Fibroblast of lung (primary cell): ENCODE measurements at regions not wholly inside any gene's neighbourhood (a gene's known extent, or its start where the extent isn't known, plus 50 kb on each side); places are given as distances from the start of the nearest gene placed in this dataset.
"Not testable (repeated sequence)": the region's sequence is repeated elsewhere in the genome, so short reads cannot be mapped to it uniquely, and the experiment has no call there.

Source experiments
- DNase-seq, 2 donors: peaks; one replicate each; pipeline versions ENCODE4 v3.0.0 to v3.0.0-alpha.2; 2010; ENCODE audit warnings: low read depth in 2 of 2
- H2AFZ ChIP-seq: 2 replicates; pipeline ENCODE4 v1.5.1; 2012; ENCODE audit warnings: low read length, control low read depth, inconsistent platforms
- H3K27ac ChIP-seq: 2 replicates; pipeline ENCODE4 v1.5.1; 2011; ENCODE audit warnings: low read length, control low read depth; ENCODE audit not compliant: insufficient read depth
- H3K27me3 ChIP-seq: 2 replicates; pipeline ENCODE4 v1.5.1; 2011; ENCODE audit warnings: mild to moderate bottlenecking, low read length; ENCODE audit not compliant: control insufficient read depth, insufficient read depth
- H3K36me3 ChIP-seq: 2 replicates; pipeline ENCODE4 v1.5.1; 2011; ENCODE audit warnings: low read length; ENCODE audit not compliant: control insufficient read depth, insufficient read depth
- H3K4me1 ChIP-seq: 2 replicates; pipeline ENCODE4 v1.5.1; 2011; ENCODE audit warnings: low read length; ENCODE audit not compliant: control insufficient read depth, insufficient read depth; ENCODE audit errors: extremely low read depth
- H3K4me2 ChIP-seq: 2 replicates; pipeline ENCODE4 v1.5.1; 2011; ENCODE audit warnings: low read length, control low read depth; ENCODE audit not compliant: insufficient read depth; ENCODE audit errors: extremely low read depth
- H3K4me3 ChIP-seq, 4 experiments: fragments of 200-600 bp in 1 of 4; sonication (generic) in 1 of 4; replicated peaks in 1 of 4; 2 replicates each; pipeline ENCODE4 v1.5.1; 2011 to 2016; ENCODE audit warnings: low read length in 4 of 4, low read depth in 3 of 4, mild to moderate bottlenecking in 3 of 4, control low read depth in 2 of 4, inconsistent platforms in 1 of 4, mixed read lengths in 1 of 4; ENCODE audit not compliant: insufficient read depth in 1 of 4; ENCODE audit errors: control extremely low read depth in 1 of 4
- H3K79me2 ChIP-seq: 2 replicates; pipeline ENCODE4 v1.5.1; 2012; ENCODE audit warnings: mild to moderate bottlenecking, low read length, inconsistent platforms; ENCODE audit not compliant: control insufficient read depth, insufficient read depth
- H3K9ac ChIP-seq: 2 replicates; pipeline ENCODE4 v1.5.1; 2011; ENCODE audit warnings: mild to moderate bottlenecking, low read length, control low read depth; ENCODE audit not compliant: insufficient read depth
- H3K9me3 ChIP-seq: 2 replicates; pipeline ENCODE4 v1.5.1; 2012; ENCODE audit warnings: low read depth, low read length; ENCODE audit not compliant: control insufficient read depth, insufficient read depth
- H4K20me1 ChIP-seq: 2 replicates; pipeline ENCODE4 v1.5.1; 2011; ENCODE audit warnings: low read length; ENCODE audit not compliant: control insufficient read depth, insufficient read depth; ENCODE audit errors: extremely low read depth
- CTCF ChIP-seq, 2 donors: IDR thresholded peaks in 1 of 2; conservative IDR thresholded peaks in 1 of 2; 1 replicate in 1 of 2; 2 replicates in 1 of 2; pipeline ENCODE4 v1.5.1; 2011 to 2012; ENCODE audit warnings: low read length in 2 of 2, control low read depth in 1 of 2, inconsistent platforms in 1 of 2, low read depth in 1 of 2, mild to moderate bottlenecking in 1 of 2
- EZH2 ChIP-seq: IDR thresholded peaks from 2 replicates; pipeline ENCODE4 v1.5.1; 2012; ENCODE audit warnings: low read length, control low read depth, mild to moderate bottlenecking; ENCODE audit errors: missing control alignments

DNA sequence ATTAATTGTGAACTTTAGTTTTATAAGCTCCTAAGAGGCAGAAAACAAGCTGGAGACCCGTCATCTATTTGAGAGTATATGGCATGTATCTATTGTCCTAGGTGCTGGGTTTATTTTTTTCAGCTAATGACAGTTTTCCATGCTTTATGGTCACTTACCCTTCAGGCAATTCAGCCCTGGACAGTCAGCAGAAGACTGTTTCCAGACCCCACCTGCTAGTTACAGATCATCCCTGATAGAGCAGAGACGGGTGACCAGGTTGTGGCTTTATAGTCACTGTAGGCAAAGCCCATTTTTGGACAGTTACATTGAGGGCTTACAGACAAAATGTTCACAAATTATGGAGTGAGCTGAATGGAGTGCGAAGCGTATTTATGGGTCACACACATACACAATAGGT is 1227.5 kb downstream of the FOXD4L5 start:
- TF ChIP-seq CTCF (conservative IDR thresholded peaks at IDR 0.05 in 1 of 2, IDR thresholded peaks at IDR 0.05 in 1 of 2; ENCODE audit: low read depth in 1 of 2, low read length in 2 of 2): no peak
- TF ChIP-seq EZH2: no peak
- Histone ChIP-seq H3K27me3 (no peaks in the 10 kb centered on the region), H3K9ac (no peak overlapping the region), H3K9me3 (no peaks in the 10 kb centered on the region), H3K4me2 (no peak overlapping the region), H3K27ac (no peak overlapping the region), H4K20me1 (no peaks in the 10 kb centered on the region), H3K4me3 (no peak overlapping the region), H3K79me2 (no peaks in the 10 kb centered on the region), H2AFZ (no peak overlapping the region), H3K36me3 (no peaks in the 10 kb centered on the region), H3K4me1 (no peaks in the 10 kb centered on the region)
- DNase-seq: no peak

GRCh38 chr9:64028925-64029324 is 1256.1 kb downstream of the FOXD4L5 start:
- not testable (repeated sequence) for H3K79me2 ChIP-seq, H3K9ac ChIP-seq, H3K27ac ChIP-seq, H4K20me1 ChIP-seq, H3K4me2 ChIP-seq, H3K4me1 ChIP-seq, H2AFZ ChIP-seq, H3K27me3 ChIP-seq, H3K36me3 ChIP-seq, H3K4me3 ChIP-seq, DNase-seq, H3K9me3 ChIP-seq

DNA sequence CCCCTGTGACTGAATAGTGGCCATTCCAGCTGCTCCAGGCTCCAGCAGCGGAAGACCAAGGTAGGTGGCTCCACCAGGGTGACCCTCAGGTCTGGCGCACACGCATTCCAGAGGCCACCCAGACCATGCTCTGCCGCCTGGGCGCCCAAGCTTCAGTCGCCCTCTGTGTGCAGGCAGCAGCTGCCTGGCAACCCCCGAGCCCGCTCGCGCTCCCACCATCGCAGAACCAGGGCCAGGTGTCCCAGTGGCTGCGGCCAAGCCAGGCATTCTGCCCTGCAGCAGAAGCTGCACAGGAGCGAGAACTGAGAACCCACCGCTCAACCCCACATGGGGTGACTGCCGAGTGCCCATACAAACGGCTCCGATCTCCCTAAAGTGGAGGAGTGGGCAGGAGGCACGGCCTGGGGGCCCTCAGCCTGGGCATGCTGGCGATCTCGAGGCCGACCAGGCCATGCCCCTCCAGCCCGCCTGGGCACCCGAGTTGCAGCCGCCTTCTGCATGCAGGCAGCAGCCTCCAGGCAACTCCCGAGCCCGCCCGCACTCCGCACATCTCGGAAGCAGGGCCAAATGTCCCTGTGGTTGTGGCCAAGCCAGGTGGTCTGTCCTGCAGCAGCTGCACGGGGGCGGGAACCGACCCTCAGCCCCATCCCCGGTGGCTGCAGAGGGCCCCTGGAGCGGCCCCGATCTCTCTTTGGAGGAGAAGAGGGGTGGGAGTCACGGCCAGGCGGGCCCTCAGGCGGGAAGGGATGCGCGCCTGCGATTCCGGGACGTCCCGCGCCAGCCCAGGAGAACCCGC is 1264.1 kb downstream of the FOXD4L5 start:
- H3K27ac ChIP-seq, H3K4me3 ChIP-seq, DNase-seq, H3K4me2 ChIP-seq, H3K36me3 ChIP-seq, H3K79me2 ChIP-seq, H2AFZ ChIP-seq, H3K27me3 ChIP-seq, H3K9me3 ChIP-seq, H3K4me1 ChIP-seq, H4K20me1 ChIP-seq, H3K9ac ChIP-seq: not testable (repeated sequence)

GRCh38 chr9:64017666-64018065 is 1267.3 kb downstream of the FOXD4L5 start:
- not testable (repeated sequence) for H2AFZ ChIP-seq, H3K9ac ChIP-seq, H3K4me3 ChIP-seq, H3K79me2 ChIP-seq, H3K27ac ChIP-seq, H4K20me1 ChIP-seq, H3K27me3 ChIP-seq, H3K9me3 ChIP-seq, DNase-seq, H3K4me1 ChIP-seq, H3K4me2 ChIP-seq, H3K36me3 ChIP-seq

- H3K79me2 ChIP-seq, H3K4me2 ChIP-seq, H3K9me3 ChIP-seq, H2AFZ ChIP-seq, H3K27ac ChIP-seq, H3K9ac ChIP-seq, H3K36me3 ChIP-seq, H3K4me1 ChIP-seq, H4K20me1 ChIP-seq, H3K27me3 ChIP-seq: not testable (repeated sequence)
- peak overlapping the region in 2 of 4 experiments; percentile 10 to 52 for H3K4me3 ChIP-seq
- DNase-seq: peak in 1 of 2 donors; percentile 53
These were observed 1268.1 kb downstream of the FOXD4L5 start for GRCh38 chr9:64016845-64017406.

GRCh38 chr9:64016246-64016645 is 1268.8 kb downstream of the FOXD4L5 start:
- H3K79me2 ChIP-seq, H2AFZ ChIP-seq, H3K36me3 ChIP-seq, H3K4me1 ChIP-seq, H3K4me2 ChIP-seq, H4K20me1 ChIP-seq, H3K9ac ChIP-seq, DNase-seq, H3K9me3 ChIP-seq, H3K27me3 ChIP-seq, H3K27ac ChIP-seq: not testable (repeated sequence)
- peak overlapping the region in 2 of 4 experiments; percentile 27 to 54 for H3K4me3 ChIP-seq
